ENCODE measurements at regions not wholly inside any gene's neighbourhood (a gene's known extent, or its start where the extent isn't known, plus 50 kb on each side); places are given as distances from the start of the nearest gene placed in this dataset.

- TF ChIP-seq CTCF (IDR thresholded peaks at IDR 0.05) (no peak), POLR2A (IDR thresholded peaks at IDR 0.05) (no peak)
Measured at GRCh38 chr4:77284036-77284435, 127.0 kb downstream of the CCNG2 start.
